B cell (primary cell): ENCODE measurements at regions not wholly inside any gene's neighbourhood (a gene's known extent, or its start where the extent isn't known, plus 50 kb on each side); places are given as distances from the start of the nearest gene placed in this dataset.

Experiments used
- CTCF ChIP-seq: fragments of 200-600 bp; IDR thresholded peaks from one replicate; pipeline ENCODE4 v1.8.0; 2022; ENCODE audit warnings: antibody characterized with exemption, mild to moderate bottlenecking
- EZH2 ChIP-seq: IDR thresholded peaks from 2 replicates; pipeline ENCODE4 v1.6.1; 2012; ENCODE audit warnings: borderline replicate concordance, low read depth, mild to moderate bottlenecking, moderate library complexity, low read length; ENCODE audit not compliant: insufficient read depth, poor library complexity, severe bottlenecking

DNA sequence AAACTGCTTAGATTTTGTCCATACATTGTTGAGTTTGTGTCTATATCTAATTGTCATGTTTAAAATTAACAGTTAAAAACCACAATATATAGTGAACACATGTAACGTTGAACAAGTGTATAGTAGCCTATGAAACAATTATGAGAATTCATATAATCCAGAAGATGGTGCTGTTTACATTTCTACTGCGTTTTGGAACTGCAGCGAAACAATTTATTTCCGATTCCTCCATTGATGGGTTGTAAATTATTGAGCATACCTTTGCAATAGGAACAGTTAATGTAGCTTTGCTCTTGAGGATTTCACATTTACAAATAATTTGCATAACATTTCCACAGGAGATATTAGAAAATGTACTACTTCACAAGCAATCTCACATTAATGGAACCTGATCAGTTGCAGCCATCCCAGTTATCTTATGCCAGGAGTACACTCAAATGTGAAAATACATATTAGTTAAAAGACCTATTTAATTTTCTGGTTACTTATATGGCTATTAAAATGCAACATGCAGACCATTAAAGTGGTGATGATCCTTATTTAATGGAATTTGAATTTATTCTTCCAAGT is 411.8 kb downstream of the CDH10 start:
- TF ChIP-seq CTCF (no peak), EZH2 (no peak)
